Esophagus squamous epithelium (tissue), 4 donors: ENCODE measurements at regions not wholly inside any gene's neighbourhood (a gene's known extent, or its start where the extent isn't known, plus 50 kb on each side); places are given as distances from the start of the nearest gene placed in this dataset.

Experiments used
- CTCF ChIP-seq, 6 experiments: fragments of 450-650 bp in 4 of 6; fragments of 200-600 bp in 2 of 6; sonication (generic) in 2 of 6; IDR thresholded peaks; one replicate each; pipeline ENCODE4 v1.5.1; 2016 to 2019; ENCODE audit warnings: antibody characterized with exemption in 6 of 6, mild to moderate bottlenecking in 4 of 6, moderate library complexity in 4 of 6
- POLR2A ChIP-seq, 4 donors: fragments of 450-650 bp; IDR thresholded peaks; one replicate each; pipeline ENCODE4 v1.6.1; 2017; ENCODE audit warnings: antibody characterized with exemption in 4 of 4, mild to moderate bottlenecking in 4 of 4, moderate library complexity in 3 of 4

GRCh38 chr14:97428808-97429440 lies 631.7 kb downstream of the VRK1 start:
- no peak for TF ChIP-seq CTCF (IDR thresholded peaks at IDR 0.05)
- TF ChIP-seq POLR2A (IDR thresholded peaks at IDR 0.05), result no peak
